ENCODE measurements at regions not wholly inside any gene's neighbourhood (a gene's known extent, or its start where the extent isn't known, plus 50 kb on each side); places are given as distances from the start of the nearest gene placed in this dataset.
A peak's percentile ranks its signal among the peaks of the same experiment; 100 is the strongest.

GRCh38 chr6:1049170-1049569 is 262.7 kb upstream of the FOXQ1 start:
- H3K4me3 ChIP-seq, result no peak overlapping the region
- H3K27ac ChIP-seq, result no peak overlapping the region

- no peak overlapping the region for H3K4me3 ChIP-seq
- no peak overlapping the region for H3K27ac ChIP-seq
These were observed 263.8 kb upstream of the FOXQ1 start for GRCh38 chr6:1047981-1048541.

DNA sequence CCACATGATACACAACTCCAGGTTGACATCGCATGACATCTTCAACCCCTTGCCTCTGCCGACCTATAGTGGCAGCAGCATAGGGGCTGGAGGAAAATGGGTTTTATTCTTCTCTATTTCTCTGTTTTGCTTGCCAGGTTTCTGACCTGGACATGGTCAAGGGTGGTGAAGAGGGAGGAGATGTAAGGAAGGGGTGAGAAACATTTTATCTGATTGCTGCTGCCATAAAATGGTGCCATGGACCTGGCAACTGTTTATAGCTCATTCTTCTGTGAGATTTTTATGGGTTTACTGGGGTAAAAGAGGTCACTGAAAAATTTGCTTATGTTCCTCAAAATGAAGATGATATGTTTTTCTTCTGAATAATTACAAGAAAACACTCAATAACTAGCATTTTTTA is 266.7 kb upstream of the FOXQ1 start:
- Histone ChIP-seq H3K27ac (no peak overlapping the region), H3K4me3 (no peak overlapping the region)

GRCh38 chr6:1044040-1044836 is 267.7 kb upstream of the FOXQ1 start:
- Histone ChIP-seq H3K27ac (no peak overlapping the region), H3K4me3 (no peak overlapping the region)

DNA sequence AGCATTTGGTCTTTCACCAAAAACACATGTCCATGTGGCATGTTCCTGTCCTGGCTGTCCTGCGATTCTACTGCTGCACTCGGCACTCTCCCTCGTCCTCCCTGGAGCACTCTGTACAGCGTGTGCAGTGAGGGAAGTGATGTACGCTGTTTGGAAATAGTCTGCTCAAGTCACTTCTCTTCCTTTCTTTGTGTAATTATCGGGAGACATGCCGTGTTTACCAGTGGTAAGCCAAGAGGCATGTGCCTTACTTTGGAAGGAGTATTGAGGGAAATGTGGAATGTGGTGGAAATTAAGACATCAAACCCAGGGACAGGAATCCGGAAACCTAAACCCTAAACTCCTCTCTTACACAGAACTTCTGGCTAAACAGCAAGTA is 268.5 kb upstream of the FOXQ1 start:
- Histone ChIP-seq H3K4me3 (no peak overlapping the region), H3K27ac (peak overlapping the region in 3 of 21 experiments; percentile 6 to 43 (median 10))

GRCh38 chr6:1042583-1043457 is 269.1 kb upstream of the FOXQ1 start:
- Histone ChIP-seq H3K27ac (peak overlapping the region in 2 of 21 experiments; percentile 6 to 43), H3K4me3 (no peak overlapping the region)

DNA sequence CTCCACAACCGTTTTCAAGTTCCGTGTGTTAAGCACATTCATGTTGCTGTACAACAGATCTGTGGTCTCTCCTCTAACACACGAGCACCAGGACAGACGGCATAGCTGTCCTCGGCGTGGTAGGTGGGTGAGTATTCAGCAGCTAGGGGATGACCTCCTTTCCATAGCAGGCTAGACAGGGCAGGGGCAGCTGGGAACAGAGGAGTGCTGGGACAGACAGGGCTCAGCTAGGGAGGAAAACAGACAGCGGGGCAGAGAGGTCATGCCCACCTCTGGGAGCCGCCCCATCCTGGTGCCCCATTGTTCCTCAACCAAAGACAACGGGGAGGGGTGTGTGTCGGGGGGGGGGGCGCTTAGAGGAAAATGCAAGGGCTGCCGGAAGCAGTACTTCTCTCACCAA is 271.5 kb upstream of the FOXQ1 start:
- H3K27ac ChIP-seq, result peak overlapping the region in 9 of 21 experiments; percentile 1 to 72 (median 25)
- no peak overlapping the region for H3K4me3 ChIP-seq

GRCh38 chr6:1039746-1040145 is 272.2 kb upstream of the FOXQ1 start:
- Histone ChIP-seq H3K27ac (peak overlapping the region in 12 of 21 experiments; percentile 14 to 72 (median 32)), H3K4me3 (no peak overlapping the region)

GRCh38 chr6:1039191-1039590 is 272.7 kb upstream of the FOXQ1 start:
- Histone ChIP-seq H3K27ac (peak overlapping the region in 10 of 21 experiments; percentile 16 to 72 (median 40)), H3K4me3 (no peak overlapping the region)

- H3K27ac ChIP-seq, result peak overlapping the region in 1 of 21 experiments; percentile 72
- H3K4me3 ChIP-seq, result no peak overlapping the region
These were observed 274.3 kb upstream of the FOXQ1 start for GRCh38 chr6:1037430-1038202.

- no peak overlapping the region for H3K4me3 ChIP-seq
- H3K27ac ChIP-seq, result peak overlapping the region in 4 of 21 experiments; percentile 16 to 31 (median 18)
These were observed 276.5 kb upstream of the FOXQ1 start for GRCh38 chr6:1035401-1035800.

GRCh38 chr6:1031720-1032119 is 280.2 kb upstream of the FOXQ1 start:
- no peak overlapping the region for H3K27ac ChIP-seq

GRCh38 chr6:1029141-1029540 is 282.8 kb upstream of the FOXQ1 start:
- Histone ChIP-seq H3K27ac (peak overlapping the region in 1 of 21 experiments; percentile 11), H3K4me3 (no peak overlapping the region)

More at GRCh38 chr6:1031720-1032119, 280.2 kb upstream of the FOXQ1 start:
- no peak overlapping the region for H3K4me3 ChIP-seq

GRCh38 chr6:1028723-1029122 is 283.2 kb upstream of the FOXQ1 start:
- peak overlapping the region in 2 of 21 experiments; percentile 7 to 11 for H3K27ac ChIP-seq
- H3K4me3 ChIP-seq, result no peak overlapping the region

DNA sequence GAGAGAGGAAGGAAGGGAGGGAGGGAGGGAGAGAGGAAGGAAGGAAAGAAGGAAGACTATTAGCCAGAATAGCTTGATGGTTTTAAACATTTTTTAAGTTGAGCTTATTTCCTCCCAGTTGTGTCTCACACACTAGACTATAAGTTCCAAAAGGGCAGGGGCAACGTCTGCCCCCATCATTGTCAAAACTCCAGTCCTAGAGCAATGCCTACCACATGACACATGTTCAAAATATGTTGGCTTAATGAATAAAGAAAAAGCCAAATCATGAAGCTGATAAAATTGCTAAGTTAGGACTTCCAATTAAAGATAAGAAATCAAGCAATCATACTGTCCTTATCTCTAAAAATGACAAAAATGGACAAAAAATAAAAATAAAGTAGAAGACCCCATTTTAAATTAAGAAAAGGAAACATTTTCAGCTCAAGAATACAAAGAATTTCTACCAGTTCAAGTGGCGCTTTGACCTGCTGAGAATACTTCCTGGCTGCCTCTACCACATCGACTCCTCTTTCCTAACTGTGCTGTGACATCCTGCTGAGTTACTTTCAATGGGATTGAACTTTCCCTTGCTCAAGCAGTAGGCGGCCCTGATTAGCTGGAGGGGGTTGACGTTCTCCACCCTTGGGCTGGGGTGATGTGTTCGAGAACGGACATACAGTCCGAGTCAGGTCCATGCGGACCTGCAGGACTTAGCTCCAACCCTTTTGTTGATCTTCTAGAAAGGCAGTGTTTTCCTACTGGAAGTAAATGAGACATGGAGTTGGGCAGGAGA is 283.9 kb upstream of the FOXQ1 start:
- H3K27ac ChIP-seq, result peak overlapping the region in 2 of 21 experiments; percentile 48 to 49
- no peak overlapping the region for H3K4me3 ChIP-seq

DNA sequence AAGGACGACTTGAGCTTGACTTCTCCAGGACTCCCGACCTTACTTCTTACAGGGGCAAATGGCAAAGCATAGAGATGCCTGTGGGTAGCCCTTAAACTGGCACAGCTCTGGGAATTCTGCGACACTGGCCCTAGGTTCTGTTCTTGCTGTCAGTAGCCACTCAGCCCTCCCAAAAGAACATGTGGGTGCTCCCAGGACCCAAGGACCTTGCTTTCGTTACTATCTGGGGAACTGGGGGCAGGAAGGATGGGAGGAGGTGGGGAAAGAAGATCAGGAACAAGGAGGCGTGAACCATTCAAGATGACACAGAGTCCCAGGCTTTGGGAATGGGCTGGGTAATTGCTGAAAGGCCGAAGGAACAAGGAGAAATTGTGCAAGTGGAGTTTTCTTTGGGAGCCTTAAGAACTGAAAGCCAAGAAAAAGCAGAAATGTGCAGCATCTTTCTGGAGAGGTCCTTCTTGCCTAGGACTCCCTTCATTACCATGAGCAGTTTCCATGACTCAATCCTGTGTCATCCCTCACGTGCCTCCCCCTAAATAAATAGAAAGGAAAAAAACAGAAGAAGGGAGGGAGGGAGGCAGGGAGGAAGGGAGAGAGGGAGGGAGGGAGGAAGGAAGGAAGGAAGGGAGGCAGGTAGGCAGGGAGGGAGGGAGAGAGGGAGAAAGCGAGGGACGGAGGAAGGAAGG is 284.6 kb upstream of the FOXQ1 start:
- Histone ChIP-seq H3K4me3 (no peak overlapping the region), H3K27ac (peak overlapping the region in 3 of 21 experiments; percentile 9 to 66 (median 49))

GRCh38 chr6:1025821-1026220 is 286.1 kb upstream of the FOXQ1 start:
- Histone ChIP-seq H3K4me3 (no peak overlapping the region), H3K27ac (peak overlapping the region in 2 of 21 experiments; percentile 11 to 62)

GRCh38 chr6:1024587-1024986 is 287.3 kb upstream of the FOXQ1 start:
- Histone ChIP-seq H3K27ac (peak overlapping the region in 5 of 21 experiments; percentile 18 to 46 (median 37)), H3K4me3 (no peak overlapping the region)

Measured in skin epidermis (tissue), 12 donors.